ENCODE measurements at regions not wholly inside any gene's neighbourhood (a gene's known extent, or its start where the extent isn't known, plus 50 kb on each side); places are given as distances from the start of the nearest gene placed in this dataset.
A peak's percentile ranks its signal among the peaks of the same experiment; 100 is the strongest.

- Histone ChIP-seq H3K27me3 (no peaks in the 10 kb centered on the region), H3K36me3 (no peaks in the 10 kb centered on the region), H3K9me3 (no peaks in the 10 kb centered on the region), H3K4me1 (no peaks in the 10 kb centered on the region), H3K4me3 (no peak overlapping the region), H3K27ac (no peak overlapping the region)
- intact Hi-C loops (cut with DNase I) = no loop called here
- TF ChIP-seq CTCF (IDR thresholded peaks at IDR 0.05) (peak in 1 of 3 experiments; percentile 28), POLR2AphosphoS5 (IDR thresholded peaks at IDR 0.05; ENCODE audit: insufficient read depth in 1 of 2, low read depth in 1 of 2) (no peak)
- DNase-seq (ENCODE audit: extremely low spot score in 2 of 2) = no peak
Observed at GRCh38 chr11:112795142-112795815, 165.9 kb upstream of the NCAM1 start.

- no peaks in the 10 kb centered on the region for H3K9me3 ChIP-seq
- no peak overlapping the region for H3K27ac ChIP-seq
- intact Hi-C loops (cut with DNase I) = no loop called here
Observed at GRCh38 chr11:112795911-112796649, 165.1 kb upstream of the NCAM1 start.

GRCh38 chr11:112797092-112797491 lies 164.1 kb upstream of the NCAM1 start:
- H3K4me3 ChIP-seq = no peak overlapping the region
- no peak overlapping the region for H3K27ac ChIP-seq
- no peak for TF ChIP-seq CTCF (IDR thresholded peaks at IDR 0.05)
- intact Hi-C loops (cut with DNase I) = no loop called here
- H3K36me3 ChIP-seq = no peaks in the 10 kb centered on the region
- no peak for DNase-seq (ENCODE audit: extremely low spot score in 2 of 2)
- no peaks in the 10 kb centered on the region for H3K27me3 ChIP-seq
- H3K4me1 ChIP-seq = no peaks in the 10 kb centered on the region
- H3K9me3 ChIP-seq = no peaks in the 10 kb centered on the region

More at GRCh38 chr11:112795911-112796649, 165.1 kb upstream of the NCAM1 start:
- H3K4me3 ChIP-seq = no peak overlapping the region
- no peaks in the 10 kb centered on the region for H3K27me3 ChIP-seq
- no peaks in the 10 kb centered on the region for H3K36me3 ChIP-seq
- H3K4me1 ChIP-seq = no peaks in the 10 kb centered on the region
- DNase-seq (ENCODE audit: extremely low spot score in 2 of 2) = no peak
- TF ChIP-seq CTCF (IDR thresholded peaks at IDR 0.05) (no peak), POLR2AphosphoS5 (IDR thresholded peaks at IDR 0.05; ENCODE audit: insufficient read depth in 1 of 2, low read depth in 1 of 2) (no peak), POLR2A (IDR thresholded peaks at IDR 0.05) (no peak)

GRCh38 chr11:112797648-112798293 lies 163.4 kb upstream of the NCAM1 start:
- Histone ChIP-seq H3K4me1 (no peaks in the 10 kb centered on the region), H3K27me3 (no peaks in the 10 kb centered on the region), H3K9me3 (no peaks in the 10 kb centered on the region), H3K4me3 (no peak overlapping the region), H3K27ac (no peak overlapping the region), H3K36me3 (no peaks in the 10 kb centered on the region)
- no peak for DNase-seq (ENCODE audit: extremely low spot score in 2 of 2)
- intact Hi-C loops (cut with DNase I) = no loop called here
- TF ChIP-seq CTCF (IDR thresholded peaks at IDR 0.05) (no peak), POLR2A (IDR thresholded peaks at IDR 0.05) (no peak), POLR2AphosphoS5 (IDR thresholded peaks at IDR 0.05; ENCODE audit: insufficient read depth in 1 of 2, low read depth in 1 of 2) (no peak)

Measured in vagina (tissue), 2 donors.